LNCAP (cell line): ENCODE measurements at regions not wholly inside any gene's neighbourhood (a gene's known extent, or its start where the extent isn't known, plus 50 kb on each side); places are given as distances from the start of the nearest gene placed in this dataset.

ENCODE experiments used
- CTCF ChIP-seq: fragments of 450-650 bp; IDR thresholded peaks from 2 replicates; pipeline ENCODE4 v1.5.1; 2017; ENCODE audit warnings: mild to moderate bottlenecking

GRCh38 chr12:33041562-33041961 lies 145.0 kb upstream of the PKP2 start:
- no peak for TF ChIP-seq CTCF

- TF ChIP-seq CTCF = no peak
Observed at GRCh38 chr12:33026791-33027190, 130.2 kb upstream of the PKP2 start.

GRCh38 chr12:33012226-33012625 lies 115.6 kb upstream of the PKP2 start:
- TF ChIP-seq CTCF = no peak

- TF ChIP-seq CTCF = no peak
Observed at GRCh38 chr12:33006106-33006505, 109.5 kb upstream of the PKP2 start.

GRCh38 chr12:33000016-33000415 lies 103.4 kb upstream of the PKP2 start:
- no peak for TF ChIP-seq CTCF

GRCh38 chr12:32997471-32997870 lies 100.9 kb upstream of the PKP2 start:
- TF ChIP-seq CTCF = no peak

- no peak for TF ChIP-seq CTCF
Observed at GRCh38 chr12:32995623-32996022, 99.0 kb upstream of the PKP2 start.

GRCh38 chr12:32993404-32993803 lies 96.8 kb upstream of the PKP2 start:
- no peak for TF ChIP-seq CTCF
